Cardiac muscle cell (in vitro differentiated cells and primary cell): ENCODE measurements at regions not wholly inside any gene's neighbourhood (a gene's known extent, or its start where the extent isn't known, plus 50 kb on each side); places are given as distances from the start of the nearest gene placed in this dataset.

Experiments
- DNase-seq, 2 donors: peaks; one replicate each; pipeline versions ENCODE4 v3.0.0 to v3.0.0-alpha.2; 2010 to 2017; ENCODE audit warnings: low read depth in 1 of 2, low spot score in 1 of 2
- H3K27ac ChIP-seq: fragments of 200-600 bp; sonication (generic); 2 replicates; pipeline ENCODE4 v1.5.1; 2016
- H3K27me3 ChIP-seq: fragments of 200-600 bp; sonication (generic); 2 replicates; pipeline ENCODE4 v1.6.0; 2016; ENCODE audit warnings: control low read depth
- H3K36me3 ChIP-seq: fragments of 200-600 bp; sonication (generic); 2 replicates; pipeline ENCODE4 v1.5.1; 2016; ENCODE audit warnings: control low read depth
- H3K4me1 ChIP-seq: fragments of 200-600 bp; sonication (generic); 2 replicates; pipeline ENCODE4 v1.8.1; 2017; ENCODE audit warnings: low read depth, mild to moderate bottlenecking, mixed run types
- H3K4me3 ChIP-seq: fragments of 200-600 bp; sonication (generic); 2 replicates; pipeline ENCODE4 v1.5.1; 2016; ENCODE audit warnings: mild to moderate bottlenecking
- H3K9me3 ChIP-seq: fragments of 200-600 bp; sonication (generic); 2 replicates; pipeline ENCODE4 v1.5.1; 2017; ENCODE audit warnings: low read depth, mild to moderate bottlenecking, control low read depth
- CTCF ChIP-seq: IDR thresholded peaks from 2 replicates; pipeline ENCODE4 v1.5.1; 2012; ENCODE audit warnings: low read depth, mild to moderate bottlenecking, low read length

- no peak for DNase-seq
- Histone ChIP-seq H3K4me1 (peaks cover 30% of the 10 kb centered on the region), H3K27ac (no peak overlapping the region), H3K36me3 (no peaks in the 10 kb centered on the region), H3K27me3 (no peaks in the 10 kb centered on the region), H3K4me3 (no peak overlapping the region), H3K9me3 (no peaks in the 10 kb centered on the region)
- no peak for TF ChIP-seq CTCF
Measured at GRCh38 chr4:138088449-138089208, 153.5 kb downstream of the SLC7A11 start.

- Histone ChIP-seq H3K27ac (no peak overlapping the region), H3K4me1 (peaks cover 25% of the 10 kb centered on the region), H3K36me3 (no peaks in the 10 kb centered on the region), H3K27me3 (no peaks in the 10 kb centered on the region), H3K4me3 (no peak overlapping the region), H3K9me3 (no peaks in the 10 kb centered on the region)
- no peak for TF ChIP-seq CTCF
- DNase-seq: no peak
Measured at GRCh38 chr4:138087066-138087719, 155.0 kb downstream of the SLC7A11 start.

GRCh38 chr4:138086611-138087041 lies 155.5 kb downstream of the SLC7A11 start:
- Histone ChIP-seq H3K4me1 (peaks cover 20% of the 10 kb centered on the region), H3K9me3 (no peaks in the 10 kb centered on the region), H3K27ac (no peak overlapping the region), H3K4me3 (no peak overlapping the region), H3K36me3 (no peaks in the 10 kb centered on the region), H3K27me3 (no peaks in the 10 kb centered on the region)
- TF ChIP-seq CTCF: no peak
- DNase-seq: no peak

GRCh38 chr4:138085736-138086305 lies 156.3 kb downstream of the SLC7A11 start:
- Histone ChIP-seq H3K4me3 (no peak overlapping the region), H3K9me3 (no peaks in the 10 kb centered on the region), H3K27ac (no peak overlapping the region)

More at GRCh38 chr4:138085736-138086305, 156.3 kb downstream of the SLC7A11 start:
- Histone ChIP-seq H3K4me1 (peaks cover 12% of the 10 kb centered on the region), H3K27me3 (no peaks in the 10 kb centered on the region), H3K36me3 (no peaks in the 10 kb centered on the region)
- no peak for DNase-seq
- TF ChIP-seq CTCF: no peak
